Thyroid gland (tissue), 4 donors: ENCODE measurements at regions not wholly inside any gene's neighbourhood (a gene's known extent, or its start where the extent isn't known, plus 50 kb on each side); places are given as distances from the start of the nearest gene placed in this dataset.

ENCODE experiments used
- POLR2A ChIP-seq, 2 donors: fragments of 450-650 bp; IDR thresholded peaks; one replicate each; pipeline ENCODE4 v1.6.1; 2017; ENCODE audit warnings: antibody characterized with exemption in 2 of 2, mild to moderate bottlenecking in 2 of 2, moderate library complexity in 1 of 2
- TF ChIP-seq, protein P1 (sequence below), 6 experiments: fragments of 200-600 bp in 3 of 6; fragments of 450-650 bp in 3 of 6; sonication (generic) in 3 of 6; IDR thresholded peaks; one replicate each; pipeline ENCODE4 v1.5.1; 2016 to 2019; ENCODE audit warnings: antibody characterized with exemption in 6 of 6, mild to moderate bottlenecking in 2 of 6, inconsistent platforms in 1 of 6, moderate library complexity in 1 of 6

DNA sequence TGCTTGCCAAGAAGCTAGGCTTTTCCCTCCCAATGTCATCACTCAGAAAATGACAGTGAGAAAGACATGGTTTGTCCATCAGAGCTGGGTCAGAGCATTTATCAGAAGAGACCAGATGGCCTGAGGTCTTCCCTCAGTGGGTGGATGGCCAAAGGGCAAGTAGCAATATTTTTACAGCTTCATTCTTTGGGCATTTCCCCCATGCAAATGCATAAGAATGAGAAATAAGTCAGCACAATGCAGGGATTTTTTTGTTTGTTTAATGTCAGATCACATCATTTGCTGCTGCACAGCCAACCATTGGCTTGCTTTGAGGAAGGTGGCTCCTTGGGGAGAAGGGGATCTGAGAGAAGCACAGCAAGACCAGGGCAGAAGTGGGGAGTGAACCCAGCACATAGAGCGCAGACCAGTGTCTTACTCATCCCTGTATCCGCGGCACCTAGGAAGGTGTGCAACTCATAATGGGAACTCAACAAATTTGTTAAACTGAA lies 209.6 kb downstream of the SEMA6A start:
- TF ChIP-seq, protein P1, sequence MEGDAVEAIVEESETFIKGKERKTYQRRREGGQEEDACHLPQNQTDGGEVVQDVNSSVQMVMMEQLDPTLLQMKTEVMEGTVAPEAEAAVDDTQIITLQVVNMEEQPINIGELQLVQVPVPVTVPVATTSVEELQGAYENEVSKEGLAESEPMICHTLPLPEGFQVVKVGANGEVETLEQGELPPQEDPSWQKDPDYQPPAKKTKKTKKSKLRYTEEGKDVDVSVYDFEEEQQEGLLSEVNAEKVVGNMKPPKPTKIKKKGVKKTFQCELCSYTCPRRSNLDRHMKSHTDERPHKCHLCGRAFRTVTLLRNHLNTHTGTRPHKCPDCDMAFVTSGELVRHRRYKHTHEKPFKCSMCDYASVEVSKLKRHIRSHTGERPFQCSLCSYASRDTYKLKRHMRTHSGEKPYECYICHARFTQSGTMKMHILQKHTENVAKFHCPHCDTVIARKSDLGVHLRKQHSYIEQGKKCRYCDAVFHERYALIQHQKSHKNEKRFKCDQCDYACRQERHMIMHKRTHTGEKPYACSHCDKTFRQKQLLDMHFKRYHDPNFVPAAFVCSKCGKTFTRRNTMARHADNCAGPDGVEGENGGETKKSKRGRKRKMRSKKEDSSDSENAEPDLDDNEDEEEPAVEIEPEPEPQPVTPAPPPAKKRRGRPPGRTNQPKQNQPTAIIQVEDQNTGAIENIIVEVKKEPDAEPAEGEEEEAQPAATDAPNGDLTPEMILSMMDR (IDR thresholded peaks at IDR 0.05), result no peak
- TF ChIP-seq POLR2A (IDR thresholded peaks at IDR 0.05), result no peak
